ENCODE measurements at regions not wholly inside any gene's neighbourhood (a gene's known extent, or its start where the extent isn't known, plus 50 kb on each side); places are given as distances from the start of the nearest gene placed in this dataset.
"Not testable (repeated sequence)": the region's sequence is repeated elsewhere in the genome, so short reads cannot be mapped to it uniquely, and the experiment has no call there.

- no peak for DNase-seq (ENCODE audit: low read depth in 2 of 2)
Observed at GRCh38 chr3:164927728-164928127, 150.6 kb downstream of the SI start.

- DNase-seq (ENCODE audit: low read depth in 2 of 2), result no peak
Observed at GRCh38 chr3:164918905-164919304, 159.4 kb downstream of the SI start.

GRCh38 chr3:164912916-164913315, 165.4 kb downstream of the SI start:
- DNase-seq (ENCODE audit: low read depth in 2 of 2), result no peak

GRCh38 chr3:164903820-164904451, 174.4 kb downstream of the SI start:
- no peak for DNase-seq (ENCODE audit: low read depth in 2 of 2)

- DNase-seq (ENCODE audit: low read depth in 2 of 2), result no peak
Observed at GRCh38 chr3:164897342-164897741, 181.0 kb downstream of the SI start.

GRCh38 chr3:164890061-164890460, 188.2 kb downstream of the SI start:
- DNase-seq (ENCODE audit: low read depth in 2 of 2), result no peak

- no peak for DNase-seq (ENCODE audit: low read depth in 2 of 2)
Observed at GRCh38 chr3:164883171-164883570, 195.1 kb downstream of the SI start.

- DNase-seq (ENCODE audit: low read depth in 2 of 2), result no peak
Observed at GRCh38 chr3:164879201-164879600, 199.1 kb downstream of the SI start.

- no peak for DNase-seq (ENCODE audit: low read depth in 2 of 2)
Observed at GRCh38 chr3:164864454-164864853, 213.8 kb downstream of the SI start.

GRCh38 chr3:164852866-164853265, 225.4 kb downstream of the SI start:
- no peak for DNase-seq (ENCODE audit: low read depth in 2 of 2)

GRCh38 chr3:164851905-164852304, 226.4 kb downstream of the SI start:
- no peak for DNase-seq (ENCODE audit: low read depth in 2 of 2)

GRCh38 chr3:164851204-164851603, 227.1 kb downstream of the SI start:
- DNase-seq (ENCODE audit: low read depth in 2 of 2), result no peak

GRCh38 chr3:164848923-164849322, 229.4 kb downstream of the SI start:
- DNase-seq (ENCODE audit: low read depth in 2 of 2), result no peak

GRCh38 chr3:164845739-164846138, 232.6 kb downstream of the SI start:
- DNase-seq (ENCODE audit: low read depth in 2 of 2), result no peak

- no peak for DNase-seq (ENCODE audit: low read depth in 2 of 2)
Observed at GRCh38 chr3:164832216-164832615, 246.1 kb downstream of the SI start.

GRCh38 chr3:164818318-164818717, 260.0 kb downstream of the SI start:
- no peak for DNase-seq (ENCODE audit: low read depth in 2 of 2)

- no peak for DNase-seq (ENCODE audit: low read depth in 2 of 2)
Observed at GRCh38 chr3:164814106-164814505, 264.2 kb downstream of the SI start.

- DNase-seq (ENCODE audit: low read depth in 2 of 2), result no peak
Observed at GRCh38 chr3:164812042-164812441, 266.3 kb downstream of the SI start.

- no peak for DNase-seq (ENCODE audit: low read depth in 2 of 2)
Observed at GRCh38 chr3:164806188-164806587, 272.1 kb downstream of the SI start.

GRCh38 chr3:164794099-164794498, 284.2 kb downstream of the SI start:
- DNase-seq (ENCODE audit: low read depth in 2 of 2), result no peak

GRCh38 chr3:164791263-164791662, 287.0 kb downstream of the SI start:
- no peak for DNase-seq (ENCODE audit: low read depth in 2 of 2)

GRCh38 chr3:164784407-164784806, 293.9 kb downstream of the SI start:
- not testable (repeated sequence) for DNase-seq (ENCODE audit: low read depth in 2 of 2)

- no peak for DNase-seq (ENCODE audit: low read depth in 2 of 2)
Observed at GRCh38 chr3:164781755-164782154, 296.5 kb downstream of the SI start.

GRCh38 chr3:164779816-164780215, 298.5 kb downstream of the SI start:
- no peak for DNase-seq (ENCODE audit: low read depth in 2 of 2)
